ENCODE measurements at regions not wholly inside any gene's neighbourhood (a gene's known extent, or its start where the extent isn't known, plus 50 kb on each side); places are given as distances from the start of the nearest gene placed in this dataset.
"Not testable (repeated sequence)": the region's sequence is repeated elsewhere in the genome, so short reads cannot be mapped to it uniquely, and the experiment has no call there.

- BruUV-seq (replicated peaks): no TSS peak
- ChIA-PET RAD21 (ENCODE audit: unreplicated experiment) (no interaction called here), CTCF (no interaction called here), POLR2A (no interaction called here), SMC1A (ENCODE audit: uncharacterized antibody, unreplicated experiment) (no interaction called here)
- intact Hi-C loops (cut with micrococcal nuclease; ENCODE audit: unreplicated experiment) (no loop called here), in situ Hi-C loops (cut with MboI) (no loop called here)
- H3K27ac ChIP-seq (ENCODE audit: control insufficient read depth, insufficient read depth): no peak overlapping the region
- no peaks in the 10 kb centered on the region for H3K4me1 ChIP-seq (ENCODE audit: control insufficient read depth, insufficient read depth, low read length)
- H3K36me3 ChIP-seq (ENCODE audit: control insufficient read depth in 2 of 2, insufficient read depth in 2 of 2, low read length in 1 of 2): no peaks in the 10 kb centered on the region
- no peak for ATAC-seq
- no peak for DNase-seq (ENCODE audit: low read depth, low spot score)
- no peaks in the 10 kb centered on the region for H4K20me1 ChIP-seq (ENCODE audit: control insufficient read depth, insufficient read depth)
- no peak overlapping the region for H2AFZ ChIP-seq (ENCODE audit: control insufficient read depth, low read depth, low read length)
- H3K4me2 ChIP-seq (ENCODE audit: control insufficient read depth, insufficient read depth): no peak overlapping the region
- FAIRE-seq: no peak
- no peaks in the 10 kb centered on the region for H3K9me3 ChIP-seq (replicated peaks; ENCODE audit: control insufficient read depth, insufficient read depth, low read length)
- WGBS (ENCODE audit: insufficient coverage, insufficient replicate concordance, low lambda C conversion rate, missing lambda C conversion rate): 41% methylated on average over 6 of the region's 6 CpGs
- H3K9ac ChIP-seq (ENCODE audit: control insufficient read depth, insufficient read depth, low read length): no peak overlapping the region
- no peak overlapping the region for H3K4me3 ChIP-seq
- H3K79me2 ChIP-seq (ENCODE audit: control insufficient read depth, insufficient read depth, low read length): no peaks in the 10 kb centered on the region
- TF ChIP-seq, protein P1, sequence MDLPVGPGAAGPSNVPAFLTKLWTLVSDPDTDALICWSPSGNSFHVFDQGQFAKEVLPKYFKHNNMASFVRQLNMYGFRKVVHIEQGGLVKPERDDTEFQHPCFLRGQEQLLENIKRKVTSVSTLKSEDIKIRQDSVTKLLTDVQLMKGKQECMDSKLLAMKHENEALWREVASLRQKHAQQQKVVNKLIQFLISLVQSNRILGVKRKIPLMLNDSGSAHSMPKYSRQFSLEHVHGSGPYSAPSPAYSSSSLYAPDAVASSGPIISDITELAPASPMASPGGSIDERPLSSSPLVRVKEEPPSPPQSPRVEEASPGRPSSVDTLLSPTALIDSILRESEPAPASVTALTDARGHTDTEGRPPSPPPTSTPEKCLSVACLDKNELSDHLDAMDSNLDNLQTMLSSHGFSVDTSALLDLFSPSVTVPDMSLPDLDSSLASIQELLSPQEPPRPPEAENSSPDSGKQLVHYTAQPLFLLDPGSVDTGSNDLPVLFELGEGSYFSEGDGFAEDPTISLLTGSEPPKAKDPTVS (IDR thresholded peaks at IDR 0.05; ENCODE audit: low read depth, low read length): no peak
- TF ChIP-seq ZBED1 (IDR thresholded peaks at IDR 0.05; ENCODE audit: borderline replicate concordance): no peak
- no peak for TF ChIP-seq POLR2AphosphoS5 (IDR thresholded peaks at IDR 0.05; ENCODE audit: low read length)
- TF ChIP-seq EZH2 (IDR thresholded peaks at IDR 0.05; ENCODE audit: borderline replicate concordance, control insufficient read depth, low read depth, low read length): no peak
- no peak for TF ChIP-seq FOS (IDR thresholded peaks at IDR 0.05; ENCODE audit: borderline replicate concordance, extremely low read depth, insufficient read length)
- no peak for TF ChIP-seq SIN3A (IDR thresholded peaks at IDR 0.05; ENCODE audit: low read depth, low read length)
- no peaks in the 10 kb centered on the region for H3K27me3 ChIP-seq (replicated peaks in 1 of 2; ENCODE audit: control insufficient read depth in 2 of 2, insufficient read depth in 2 of 2, low read length in 1 of 2)
Observed at GRCh38 chr16:60363566-60363965, 1629.5 kb upstream of the GOT2 start.

DNA sequence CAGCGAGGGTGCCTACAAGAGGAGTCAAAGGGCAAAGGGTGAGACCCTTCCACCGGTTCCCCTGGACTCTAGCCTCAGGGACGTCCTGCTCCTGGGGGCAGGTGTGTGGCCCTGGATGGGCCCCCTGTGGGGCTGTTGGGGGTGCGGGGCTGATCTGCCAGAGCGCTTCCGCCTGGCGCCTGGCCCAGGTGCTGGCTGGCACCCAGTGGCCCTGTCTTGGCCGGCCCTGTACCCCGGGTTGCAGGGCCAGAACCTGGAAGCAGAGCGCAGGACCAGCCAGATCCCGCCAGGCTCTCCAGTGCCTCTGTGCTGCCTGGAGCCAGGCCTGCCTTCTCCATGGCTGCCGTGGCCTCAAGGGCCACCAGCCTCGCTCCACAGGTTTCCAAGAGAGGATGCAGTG is 1625.8 kb upstream of the GOT2 start:
- 48% methylated on average over 13 of the region's 13 CpGs for WGBS (ENCODE audit: insufficient coverage, insufficient replicate concordance, low lambda C conversion rate, missing lambda C conversion rate)
- H3K9me3 ChIP-seq (replicated peaks; ENCODE audit: control insufficient read depth, insufficient read depth, low read length); ATAC-seq; H3K79me2 ChIP-seq (ENCODE audit: control insufficient read depth, insufficient read depth, low read length); H3K36me3 ChIP-seq (ENCODE audit: control insufficient read depth in 2 of 2, insufficient read depth in 2 of 2, low read length in 1 of 2); H3K27ac ChIP-seq (ENCODE audit: control insufficient read depth, insufficient read depth); BruUV-seq (replicated peaks); SMC1A ChIA-PET (ENCODE audit: uncharacterized antibody, unreplicated experiment); H2AFZ ChIP-seq (ENCODE audit: control insufficient read depth, low read depth, low read length); intact Hi-C loops (cut with micrococcal nuclease; ENCODE audit: unreplicated experiment); H3K9ac ChIP-seq (ENCODE audit: control insufficient read depth, insufficient read depth, low read length); POLR2A ChIA-PET; H3K4me2 ChIP-seq (ENCODE audit: control insufficient read depth, insufficient read depth); CTCF ChIA-PET; H4K20me1 ChIP-seq (ENCODE audit: control insufficient read depth, insufficient read depth); FAIRE-seq; H3K4me3 ChIP-seq; DNase-seq (ENCODE audit: low read depth, low spot score); H3K27me3 ChIP-seq (replicated peaks in 1 of 2; ENCODE audit: control insufficient read depth in 2 of 2, insufficient read depth in 2 of 2, low read length in 1 of 2); RAD21 ChIA-PET (ENCODE audit: unreplicated experiment); H3K4me1 ChIP-seq (ENCODE audit: control insufficient read depth, insufficient read depth, low read length); in situ Hi-C loops (cut with MboI): not testable (repeated sequence)

DNA sequence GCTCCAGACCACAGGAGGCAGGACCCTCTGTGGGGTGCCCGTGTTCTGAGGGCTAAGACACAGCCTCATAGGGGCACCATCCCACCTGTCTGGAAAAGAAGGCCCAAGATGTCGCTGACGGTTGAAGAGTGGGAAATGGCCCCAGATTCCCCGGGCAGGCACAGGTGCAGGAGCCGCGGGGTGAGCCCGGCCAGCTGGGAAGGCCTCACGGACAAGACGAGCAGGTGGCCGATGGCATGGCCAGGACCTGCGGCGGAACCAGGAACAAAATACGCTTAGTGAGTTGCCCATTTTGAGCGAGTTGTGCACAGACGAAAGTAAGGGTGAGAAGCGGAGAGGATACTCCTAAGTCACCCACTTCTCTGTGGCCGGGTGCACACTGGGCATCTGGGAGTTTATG is 1625.3 kb upstream of the GOT2 start:
- H2AFZ ChIP-seq (ENCODE audit: control insufficient read depth, low read depth, low read length); RAD21 ChIA-PET (ENCODE audit: unreplicated experiment); SMC1A ChIA-PET (ENCODE audit: uncharacterized antibody, unreplicated experiment); ATAC-seq; H3K27ac ChIP-seq (ENCODE audit: control insufficient read depth, insufficient read depth); in situ Hi-C loops (cut with MboI); intact Hi-C loops (cut with micrococcal nuclease; ENCODE audit: unreplicated experiment); DNase-seq (ENCODE audit: low read depth, low spot score); H3K9ac ChIP-seq (ENCODE audit: control insufficient read depth, insufficient read depth, low read length); H3K4me2 ChIP-seq (ENCODE audit: control insufficient read depth, insufficient read depth); H4K20me1 ChIP-seq (ENCODE audit: control insufficient read depth, insufficient read depth); H3K4me3 ChIP-seq; H3K36me3 ChIP-seq (ENCODE audit: control insufficient read depth in 2 of 2, insufficient read depth in 2 of 2, low read length in 1 of 2); H3K9me3 ChIP-seq (replicated peaks; ENCODE audit: control insufficient read depth, insufficient read depth, low read length); CTCF ChIA-PET; H3K27me3 ChIP-seq (replicated peaks in 1 of 2; ENCODE audit: control insufficient read depth in 2 of 2, insufficient read depth in 2 of 2, low read length in 1 of 2); BruUV-seq (replicated peaks); POLR2A ChIA-PET; H3K79me2 ChIP-seq (ENCODE audit: control insufficient read depth, insufficient read depth, low read length); H3K4me1 ChIP-seq (ENCODE audit: control insufficient read depth, insufficient read depth, low read length); FAIRE-seq: not testable (repeated sequence)
- 45% methylated on average over 17 of the region's 17 CpGs for WGBS (ENCODE audit: insufficient coverage, insufficient replicate concordance, low lambda C conversion rate, missing lambda C conversion rate)
